ENCODE measurements at regions not wholly inside any gene's neighbourhood (a gene's known extent, or its start where the extent isn't known, plus 50 kb on each side); places are given as distances from the start of the nearest gene placed in this dataset.

GRCh38 chr20:29296256-29297230, 1960.9 kb upstream of the DEFB115 start:
- DNase-seq = no peak
- H3K9me3 Mint-ChIP-seq = peaks cover 14 to 36% (median 25%) of the 10 kb centered on the region in 5 donors
- ChIA-PET CTCF (no interaction called here), POLR2A (no interaction called here)
- Histone ChIP-seq H3K4me3 (ENCODE audit: low read length) (no peak overlapping the region), H3K27me3 (ENCODE audit: insufficient read depth, low read length, poor library complexity, severe bottlenecking) (no peaks in the 10 kb centered on the region), H3K36me3 (ENCODE audit: insufficient read depth, low read length) (no peaks in the 10 kb centered on the region), H3K9me3 (ENCODE audit: low read length) (no peaks in the 10 kb centered on the region), H3K4me1 (ENCODE audit: insufficient read depth, low read length) (no peaks in the 10 kb centered on the region), H3K27ac (ENCODE audit: low read depth, low read length) (no peak overlapping the region)
- peaks cover 0 to 6% (median 0%) of the 10 kb centered on the region in 3 donors for H3K36me3 Mint-ChIP-seq
- H3K27me3 Mint-ChIP-seq = no peaks in the 10 kb centered on the region
- H3K4me1 Mint-ChIP-seq = no peaks in the 10 kb centered on the region
- no peak overlapping the region for H3K4me3 Mint-ChIP-seq
- no peak overlapping the region for H3K27ac Mint-ChIP-seq

- H3K4me3 ChIP-seq (ENCODE audit: low read length) = no peak overlapping the region
Measured at GRCh38 chr20:29297411-29298270, 1959.8 kb upstream of the DEFB115 start.

GRCh38 chr20:29298271-29298590, 1959.2 kb upstream of the DEFB115 start:
- no peaks in the 10 kb centered on the region for H3K36me3 ChIP-seq (ENCODE audit: insufficient read depth, low read length)
- Mint-ChIP-seq H3K4me3 (no peak overlapping the region), H3K27me3 (no peaks in the 10 kb centered on the region), H3K9me3 (peaks cover 18 to 41% (median 36%) of the 10 kb centered on the region in 5 donors), H3K4me1 (no peaks in the 10 kb centered on the region), H3K36me3 (peaks cover 0 to 6% (median 0%) of the 10 kb centered on the region in 3 donors), H3K27ac (no peak overlapping the region)
- POLR2A ChIA-PET = no interaction called here
- no peak overlapping the region for H3K4me3 ChIP-seq (ENCODE audit: low read length)
- H3K9me3 ChIP-seq (ENCODE audit: low read length) = no peaks in the 10 kb centered on the region
- no peak for DNase-seq
- no peak overlapping the region for H3K27ac ChIP-seq (ENCODE audit: low read depth, low read length)
- CTCF ChIA-PET = no interaction called here
- no peaks in the 10 kb centered on the region for H3K27me3 ChIP-seq (ENCODE audit: insufficient read depth, low read length, poor library complexity, severe bottlenecking)
- no peaks in the 10 kb centered on the region for H3K4me1 ChIP-seq (ENCODE audit: insufficient read depth, low read length)

More at GRCh38 chr20:29297411-29298270, 1959.8 kb upstream of the DEFB115 start:
- no peak for DNase-seq
- H3K9me3 Mint-ChIP-seq = peaks cover 14 to 36% (median 30%) of the 10 kb centered on the region in 5 donors
- H3K36me3 Mint-ChIP-seq = peaks cover 0 to 6% (median 0%) of the 10 kb centered on the region in 3 donors
- CTCF ChIA-PET = no interaction called here
- H3K4me1 Mint-ChIP-seq = no peaks in the 10 kb centered on the region
- no peaks in the 10 kb centered on the region for H3K36me3 ChIP-seq (ENCODE audit: insufficient read depth, low read length)
- no peaks in the 10 kb centered on the region for H3K9me3 ChIP-seq (ENCODE audit: low read length)
- H3K27me3 ChIP-seq (ENCODE audit: insufficient read depth, low read length, poor library complexity, severe bottlenecking) = no peaks in the 10 kb centered on the region
- no peak overlapping the region for H3K4me3 Mint-ChIP-seq
- no peaks in the 10 kb centered on the region for H3K4me1 ChIP-seq (ENCODE audit: insufficient read depth, low read length)
- no peak overlapping the region for H3K27ac ChIP-seq (ENCODE audit: low read depth, low read length)
- no peak overlapping the region for H3K27ac Mint-ChIP-seq
- no peaks in the 10 kb centered on the region for H3K27me3 Mint-ChIP-seq
- POLR2A ChIA-PET = no interaction called here

- Histone ChIP-seq H3K36me3 (ENCODE audit: insufficient read depth, low read length) (no peaks in the 10 kb centered on the region), H3K27me3 (ENCODE audit: insufficient read depth, low read length, poor library complexity, severe bottlenecking) (no peaks in the 10 kb centered on the region), H3K4me3 (ENCODE audit: low read length) (no peak overlapping the region), H3K9me3 (ENCODE audit: low read length) (no peaks in the 10 kb centered on the region), H3K27ac (ENCODE audit: low read depth, low read length) (no peak overlapping the region), H3K4me1 (ENCODE audit: insufficient read depth, low read length) (no peaks in the 10 kb centered on the region)
- Mint-ChIP-seq H3K4me3 (no peak overlapping the region), H3K36me3 (peaks cover 0 to 6% (median 0%) of the 10 kb centered on the region in 3 donors), H3K27me3 (no peaks in the 10 kb centered on the region), H3K9me3 (peaks cover 20 to 45% (median 41%) of the 10 kb centered on the region in 5 donors), H3K4me1 (no peaks in the 10 kb centered on the region), H3K27ac (no peak overlapping the region)
- ChIA-PET CTCF (no interaction called here), POLR2A (no interaction called here)
- DNase-seq = no peak
Measured at GRCh38 chr20:29298759-29299613, 1958.5 kb upstream of the DEFB115 start.

GRCh38 chr20:29299811-29300578, 1957.5 kb upstream of the DEFB115 start:
- no peak for DNase-seq
- no peak overlapping the region for H3K4me3 Mint-ChIP-seq
- H3K36me3 ChIP-seq (ENCODE audit: insufficient read depth, low read length) = no peaks in the 10 kb centered on the region
- H3K27ac Mint-ChIP-seq = no peak overlapping the region
- H3K36me3 Mint-ChIP-seq = peaks cover 0 to 6% (median 4%) of the 10 kb centered on the region in 3 donors
- peaks cover 0 to under 1% (median 0%) of the 10 kb centered on the region in 3 donors for H3K4me1 Mint-ChIP-seq
- peaks cover 17 to 52% (median 49%) of the 10 kb centered on the region in 5 donors for H3K9me3 Mint-ChIP-seq
- ChIA-PET CTCF (no interaction called here), POLR2A (no interaction called here)
- H3K27ac ChIP-seq (ENCODE audit: low read depth, low read length) = no peak overlapping the region
- no peak overlapping the region for H3K4me3 ChIP-seq (ENCODE audit: low read length)
- no peaks in the 10 kb centered on the region for H3K9me3 ChIP-seq (ENCODE audit: low read length)
- peaks cover 1 to 4% of the 10 kb centered on the region in 2 donors for H3K27me3 Mint-ChIP-seq
- no peaks in the 10 kb centered on the region for H3K4me1 ChIP-seq (ENCODE audit: insufficient read depth, low read length)
- no peaks in the 10 kb centered on the region for H3K27me3 ChIP-seq (ENCODE audit: insufficient read depth, low read length, poor library complexity, severe bottlenecking)

GRCh38 chr20:29300579-29301551, 1956.6 kb upstream of the DEFB115 start:
- Histone ChIP-seq H3K27me3 (ENCODE audit: insufficient read depth, low read length, poor library complexity, severe bottlenecking) (no peaks in the 10 kb centered on the region), H3K4me3 (ENCODE audit: low read length) (no peak overlapping the region), H3K4me1 (ENCODE audit: insufficient read depth, low read length) (no peaks in the 10 kb centered on the region), H3K27ac (ENCODE audit: low read depth, low read length) (no peak overlapping the region), H3K9me3 (ENCODE audit: low read length) (no peaks in the 10 kb centered on the region), H3K36me3 (ENCODE audit: insufficient read depth, low read length) (no peaks in the 10 kb centered on the region)
- H3K36me3 Mint-ChIP-seq = peaks cover 0 to 6% (median 6%) of the 10 kb centered on the region in 3 donors
- H3K9me3 Mint-ChIP-seq = peaks cover 13 to 56% (median 55%) of the 10 kb centered on the region in 5 donors
- H3K27ac Mint-ChIP-seq = no peak overlapping the region
- peaks cover 0 to 10% (median 4%) of the 10 kb centered on the region in 3 donors for H3K4me1 Mint-ChIP-seq
- POLR2A ChIA-PET = no interaction called here
- no peak for DNase-seq
- peaks cover 1 to 4% of the 10 kb centered on the region in 2 donors for H3K27me3 Mint-ChIP-seq
- CTCF ChIA-PET = no interaction called here
- no peak overlapping the region for H3K4me3 Mint-ChIP-seq
